AG10803 (cell line): ENCODE measurements at regions not wholly inside any gene's neighbourhood (a gene's known extent, or its start where the extent isn't known, plus 50 kb on each side); places are given as distances from the start of the nearest gene placed in this dataset.
"Not testable (repeated sequence)": the region's sequence is repeated elsewhere in the genome, so short reads cannot be mapped to it uniquely, and the experiment has no call there.

Source experiments
- DNase-seq: peaks from one replicate; pipeline ENCODE4 v3.0.0; 2010; ENCODE audit warnings: low read depth
- H3K4me3 ChIP-seq: 2 replicates; pipeline ENCODE4 v1.5.1; 2011; ENCODE audit warnings: mild to moderate bottlenecking, low read length, control low read depth
- TF ChIP-seq, protein P1 (sequence below): conservative IDR thresholded peaks from 2 replicates; pipeline ENCODE4 v1.5.1; 2011; ENCODE audit warnings: mild to moderate bottlenecking, low read length, control low read depth, inconsistent platforms

DNA sequence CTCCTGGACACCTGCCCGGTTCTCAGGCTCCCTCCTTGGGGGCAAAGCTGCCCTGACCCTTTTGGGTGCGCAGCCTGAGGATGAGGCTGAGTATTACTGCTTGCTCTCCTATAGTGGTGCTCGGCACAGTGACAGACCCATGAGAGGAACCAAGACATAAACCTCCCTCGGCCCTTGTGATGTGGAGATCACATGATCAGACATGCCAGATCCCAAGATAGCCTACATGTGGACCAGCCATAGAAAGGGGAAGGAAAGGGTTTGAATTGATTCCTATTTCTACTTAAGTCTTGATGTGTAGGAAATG lies 125.3 kb downstream of the VPREB1 start:
- TF ChIP-seq, protein P1, sequence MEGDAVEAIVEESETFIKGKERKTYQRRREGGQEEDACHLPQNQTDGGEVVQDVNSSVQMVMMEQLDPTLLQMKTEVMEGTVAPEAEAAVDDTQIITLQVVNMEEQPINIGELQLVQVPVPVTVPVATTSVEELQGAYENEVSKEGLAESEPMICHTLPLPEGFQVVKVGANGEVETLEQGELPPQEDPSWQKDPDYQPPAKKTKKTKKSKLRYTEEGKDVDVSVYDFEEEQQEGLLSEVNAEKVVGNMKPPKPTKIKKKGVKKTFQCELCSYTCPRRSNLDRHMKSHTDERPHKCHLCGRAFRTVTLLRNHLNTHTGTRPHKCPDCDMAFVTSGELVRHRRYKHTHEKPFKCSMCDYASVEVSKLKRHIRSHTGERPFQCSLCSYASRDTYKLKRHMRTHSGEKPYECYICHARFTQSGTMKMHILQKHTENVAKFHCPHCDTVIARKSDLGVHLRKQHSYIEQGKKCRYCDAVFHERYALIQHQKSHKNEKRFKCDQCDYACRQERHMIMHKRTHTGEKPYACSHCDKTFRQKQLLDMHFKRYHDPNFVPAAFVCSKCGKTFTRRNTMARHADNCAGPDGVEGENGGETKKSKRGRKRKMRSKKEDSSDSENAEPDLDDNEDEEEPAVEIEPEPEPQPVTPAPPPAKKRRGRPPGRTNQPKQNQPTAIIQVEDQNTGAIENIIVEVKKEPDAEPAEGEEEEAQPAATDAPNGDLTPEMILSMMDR, result no peak
- no peak overlapping the region for H3K4me3 ChIP-seq
- DNase-seq, result no peak

GRCh38 chr22:22371031-22371541 lies 126.5 kb downstream of the VPREB1 start:
- TF ChIP-seq, protein P1, result no peak
- no peak overlapping the region for H3K4me3 ChIP-seq
- DNase-seq, result no peak

DNA sequence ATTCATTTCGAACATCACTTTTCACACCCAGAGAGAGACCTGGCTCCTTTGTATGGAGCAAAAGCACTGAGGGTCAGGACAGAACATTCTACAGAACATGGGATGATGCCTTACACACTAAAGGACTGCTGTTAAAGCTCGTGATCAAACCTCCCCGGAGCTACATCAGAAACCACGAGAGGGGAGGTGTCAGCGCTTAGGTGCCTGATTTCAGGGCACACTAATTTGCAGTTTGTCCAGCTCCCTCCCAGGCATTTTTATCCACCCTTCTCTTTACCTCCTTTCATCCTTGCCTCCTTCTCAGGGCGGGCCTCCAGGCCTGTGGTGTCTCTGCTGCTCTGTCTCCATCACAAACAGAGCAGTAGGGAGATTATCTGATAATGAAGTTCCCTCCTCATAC lies 127.5 kb downstream of the VPREB1 start:
- no peak for DNase-seq
- TF ChIP-seq, protein P1, result no peak
- no peak overlapping the region for H3K4me3 ChIP-seq

GRCh38 chr22:22374163-22374562 lies 129.6 kb downstream of the VPREB1 start:
- DNase-seq, result no peak
- TF ChIP-seq, protein P1, result no peak
- H3K4me3 ChIP-seq, result no peak overlapping the region

DNA sequence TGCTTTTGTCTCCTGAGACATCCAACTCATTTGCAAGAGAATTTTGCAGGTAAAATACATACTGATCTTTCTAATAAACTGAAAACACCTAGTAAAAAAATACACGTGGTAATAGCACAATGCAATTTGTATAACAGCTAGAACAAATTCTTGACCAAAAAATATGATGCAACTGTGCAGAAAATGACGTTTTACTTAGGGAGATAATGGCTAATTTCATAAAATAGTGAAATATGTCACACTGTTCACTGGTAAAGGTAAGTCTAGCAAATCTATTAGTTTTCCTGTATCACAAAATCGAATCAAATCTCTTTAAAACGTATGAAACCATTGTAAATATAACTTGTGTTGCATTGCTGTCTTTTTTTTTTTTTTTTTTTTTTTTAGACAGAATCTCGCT lies 130.0 kb downstream of the VPREB1 start:
- no peak overlapping the region for H3K4me3 ChIP-seq
- DNase-seq, result no peak
- TF ChIP-seq, protein P1, result no peak

DNA sequence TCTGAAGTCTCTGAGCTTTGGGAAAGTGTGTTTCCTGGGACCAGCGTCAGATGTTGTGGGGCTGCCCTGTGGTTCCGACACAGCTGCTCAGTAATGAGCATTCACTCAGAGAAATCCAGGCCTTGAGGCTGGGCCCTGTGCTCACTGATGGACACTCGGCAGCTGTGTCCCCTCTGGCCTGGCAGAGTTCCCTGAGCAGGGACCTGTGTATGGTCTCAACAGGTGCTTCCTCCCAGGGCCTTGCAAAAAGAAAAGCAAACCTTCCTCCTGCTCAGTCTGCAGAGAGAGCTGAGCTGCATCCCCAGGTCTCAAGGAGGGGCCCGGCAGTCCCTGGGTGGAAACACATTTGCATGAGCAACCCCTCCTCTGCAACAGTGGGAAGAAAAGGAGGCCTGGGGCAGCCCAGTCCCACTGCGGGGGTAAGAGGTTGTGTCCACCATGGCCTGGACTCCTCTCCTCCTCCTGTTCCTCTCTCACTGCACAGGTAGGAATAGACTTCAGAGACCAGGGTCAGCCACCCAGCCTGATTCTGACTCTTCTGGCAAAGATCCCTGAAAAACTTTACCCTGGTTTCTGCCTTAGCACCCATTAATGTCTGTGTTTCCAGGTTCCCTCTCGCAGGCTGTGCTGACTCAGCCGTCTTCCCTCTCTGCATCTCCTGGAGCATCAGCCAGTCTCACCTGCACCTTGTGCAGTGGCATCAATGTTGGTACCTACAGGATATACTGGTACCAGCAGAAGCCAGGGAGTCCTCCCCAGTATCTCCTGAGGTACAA lies 131.2 kb downstream of the VPREB1 start:
- TF ChIP-seq, protein P1, result no peak
- H3K4me3 ChIP-seq, result no peak overlapping the region
- no peak for DNase-seq

- TF ChIP-seq, protein P1, result no peak
- no peak overlapping the region for H3K4me3 ChIP-seq
- no peak for DNase-seq
Observed at GRCh38 chr22:22376352-22376706, 131.7 kb downstream of the VPREB1 start.

DNA sequence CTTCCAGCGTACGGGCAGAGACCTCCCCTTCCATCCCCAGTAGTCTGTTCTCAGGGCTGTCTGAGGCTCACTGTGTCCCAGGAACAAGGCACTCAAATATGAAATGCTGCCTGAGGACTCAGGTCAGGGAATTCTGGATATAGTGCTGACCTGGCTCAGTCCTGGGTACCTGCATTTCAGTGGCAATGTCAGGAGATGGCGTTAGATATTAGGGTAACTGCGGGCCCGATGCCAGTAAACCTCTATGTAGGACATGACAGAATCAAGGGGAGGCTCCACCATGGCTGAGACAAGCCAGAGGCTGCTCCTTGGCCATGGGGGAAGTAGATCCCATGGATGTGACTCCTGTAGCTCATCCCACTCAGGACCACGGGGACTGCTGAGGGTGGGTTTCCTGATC lies 131.7 kb downstream of the ZNF280B start:
- not testable (repeated sequence) for H3K4me3 ChIP-seq, DNase-seq
